GM12878 (cell line): ENCODE measurements at regions not wholly inside any gene's neighbourhood (a gene's known extent, or its start where the extent isn't known, plus 50 kb on each side); places are given as distances from the start of the nearest gene placed in this dataset.

Experiments used
- ETV6 ChIP-seq, 2 experiments: fragments of 450-650 bp in 1 of 2; IDR thresholded peaks in 1 of 2; conservative IDR thresholded peaks in 1 of 2; 2 replicates each; pipeline ENCODE4 v1.6.1; 2014; ENCODE audit warnings: antibody characterized with exemption in 1 of 2, borderline replicate concordance in 1 of 2, low read depth in 1 of 2, mild to moderate bottlenecking in 1 of 2, moderate library complexity in 1 of 2
- NFIC ChIP-seq: IDR thresholded peaks from 2 replicates; pipeline ENCODE4 v1.6.1; 2012; ENCODE audit warnings: low read depth, mild to moderate bottlenecking, inconsistent platforms, low read length, moderate library complexity
- SMC3 ChIP-seq: IDR thresholded peaks from 2 replicates; pipeline ENCODE4 v1.6.1; 2011; ENCODE audit warnings: low read length, improper control_type of control experiment, borderline replicate concordance
- ZZZ3 ChIP-seq: IDR thresholded peaks from 2 replicates; pipeline ENCODE4 v1.6.1; 2011; ENCODE audit warnings: low read depth; ENCODE audit not compliant: control insufficient read depth, insufficient read length

DNA sequence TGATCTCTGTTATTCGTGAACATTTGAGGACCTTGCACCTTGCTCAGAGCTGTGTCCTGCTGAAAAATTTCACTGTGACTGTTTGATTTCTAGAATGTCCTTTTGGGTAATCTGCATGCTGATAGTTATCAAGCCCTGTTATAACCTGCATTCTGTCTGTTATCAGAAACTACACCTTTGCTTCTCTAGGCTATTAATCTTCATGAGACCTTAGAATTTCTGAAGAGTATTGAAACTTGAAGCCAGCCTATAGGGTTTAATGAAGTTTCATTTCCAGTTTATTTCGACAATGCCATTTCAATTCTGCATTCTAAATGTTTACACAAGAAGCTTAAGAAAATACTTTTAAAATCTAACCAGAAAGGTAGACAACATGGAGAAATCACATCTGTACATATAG is 856.2 kb downstream of the SORCS1 start:
- TF ChIP-seq ETV6 (conservative IDR thresholded peaks at IDR 0.05 in 1 of 2, IDR thresholded peaks at IDR 0.05 in 1 of 2; ENCODE audit: borderline replicate concordance in 1 of 2, low read depth in 1 of 2) (no peak), ZZZ3 (no peak), SMC3 (no peak), NFIC (no peak)
